ENCODE measurements at regions not wholly inside any gene's neighbourhood (a gene's known extent, or its start where the extent isn't known, plus 50 kb on each side); places are given as distances from the start of the nearest gene placed in this dataset.

DNA sequence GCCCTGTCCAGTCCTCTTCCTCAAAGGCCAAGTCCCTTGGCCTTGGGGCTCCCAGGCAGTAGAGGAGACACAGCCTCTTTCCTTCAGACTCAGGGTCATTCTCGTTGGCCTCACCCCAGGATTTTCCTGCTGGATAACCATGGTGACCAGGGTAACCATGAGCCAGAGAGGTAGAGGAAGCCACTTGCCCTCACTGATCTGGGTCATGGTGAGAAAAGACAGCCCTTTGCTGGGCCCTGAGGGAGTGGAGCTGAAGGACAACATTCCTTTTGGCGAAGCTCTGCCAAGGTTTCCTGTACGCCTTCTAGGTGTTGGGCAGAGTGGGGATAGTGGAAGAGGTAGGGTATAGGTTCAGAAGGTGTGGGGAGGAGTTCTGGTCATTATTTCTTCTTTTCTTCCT, 53.1 kb upstream of the WNT4 start:
- no peaks in the 10 kb centered on the region for H3K9me3 ChIP-seq (ENCODE audit: low read length)
- no peak overlapping the region for H3K9ac ChIP-seq (ENCODE audit: low read length)
- no peaks in the 10 kb centered on the region for H3K79me2 ChIP-seq (ENCODE audit: low read length)
- no peak overlapping the region for H3K4me3 ChIP-seq (ENCODE audit: low read length)
- no peak overlapping the region for H2AFZ ChIP-seq (ENCODE audit: low read length)
- H3K9me2 ChIP-seq (replicated peaks; ENCODE audit: insufficient read depth, low read length): no peaks in the 10 kb centered on the region
- no peak overlapping the region for H3K27ac ChIP-seq (ENCODE audit: low read length)
- DNase-seq: no peak
- no peaks in the 10 kb centered on the region for H3K4me1 ChIP-seq (ENCODE audit: low read length)
- H4K20me1 ChIP-seq (ENCODE audit: insufficient read depth, low read depth, low read length): no peaks in the 10 kb centered on the region
- no peaks in the 10 kb centered on the region for H3K36me3 ChIP-seq (ENCODE audit: insufficient read depth, low read length)
- H3K4me2 ChIP-seq (ENCODE audit: low read depth, low read length, poor library complexity, severe bottlenecking): no peak overlapping the region
- H3K27me3 ChIP-seq (ENCODE audit: low read length): no peaks in the 10 kb centered on the region

DNA sequence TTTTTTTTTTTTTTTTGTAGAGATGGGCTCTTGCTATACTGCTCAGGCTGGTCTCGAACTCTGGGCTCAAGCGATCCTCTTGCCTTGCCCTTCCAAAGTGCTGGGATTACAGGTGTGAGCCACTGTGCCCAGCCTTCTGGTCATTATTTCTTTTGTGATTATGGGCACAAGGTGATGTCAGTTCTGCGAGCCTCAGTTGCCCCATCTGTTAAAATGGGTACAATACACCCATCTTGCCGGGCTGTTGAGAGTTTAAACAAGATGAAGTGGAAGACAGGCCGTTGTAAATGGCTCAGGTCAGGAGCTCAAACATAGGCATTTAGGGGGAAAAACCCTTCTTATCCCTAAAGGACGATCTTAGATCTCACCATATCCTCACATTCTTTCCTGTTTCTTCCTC, 53.7 kb upstream of the WNT4 start:
- Histone ChIP-seq H3K4me1 (ENCODE audit: low read length) (no peaks in the 10 kb centered on the region), H3K9me2 (replicated peaks; ENCODE audit: insufficient read depth, low read length) (no peaks in the 10 kb centered on the region), H3K27me3 (ENCODE audit: low read length) (no peaks in the 10 kb centered on the region), H3K9me3 (ENCODE audit: low read length) (no peaks in the 10 kb centered on the region), H2AFZ (ENCODE audit: low read length) (no peak overlapping the region), H3K36me3 (ENCODE audit: insufficient read depth, low read length) (no peaks in the 10 kb centered on the region), H3K27ac (ENCODE audit: low read length) (no peak overlapping the region), H3K9ac (ENCODE audit: low read length) (no peak overlapping the region), H3K4me2 (ENCODE audit: low read depth, low read length, poor library complexity, severe bottlenecking) (no peak overlapping the region), H3K79me2 (ENCODE audit: low read length) (no peaks in the 10 kb centered on the region), H3K4me3 (ENCODE audit: low read length) (no peak overlapping the region), H4K20me1 (ENCODE audit: insufficient read depth, low read depth, low read length) (no peaks in the 10 kb centered on the region)
- no peak for DNase-seq

DNA sequence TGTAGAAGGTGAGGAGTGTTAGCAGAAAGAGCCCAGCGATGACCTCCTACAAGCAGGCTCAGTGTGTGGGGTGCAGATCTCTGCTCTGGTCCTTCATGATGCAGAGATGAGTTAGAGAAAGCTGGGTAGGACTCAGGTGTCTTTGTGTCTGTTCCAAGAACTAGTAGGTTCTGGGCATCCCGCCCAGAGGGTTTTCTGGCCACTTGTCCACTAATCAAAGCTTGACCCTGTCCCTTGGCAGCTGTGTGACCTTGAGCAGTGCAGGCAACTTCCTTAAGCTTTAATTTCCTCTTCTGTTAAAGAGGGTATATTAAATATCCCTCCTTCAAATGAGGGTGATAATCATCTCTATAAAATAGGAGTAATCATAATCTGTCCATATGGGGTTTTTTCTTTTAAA, 54.7 kb upstream of the WNT4 start:
- Histone ChIP-seq H3K27ac (ENCODE audit: low read length) (no peak overlapping the region), H3K27me3 (ENCODE audit: low read length) (no peaks in the 10 kb centered on the region), H4K20me1 (ENCODE audit: insufficient read depth, low read depth, low read length) (no peaks in the 10 kb centered on the region), H3K79me2 (ENCODE audit: low read length) (no peaks in the 10 kb centered on the region), H3K36me3 (ENCODE audit: insufficient read depth, low read length) (no peaks in the 10 kb centered on the region), H2AFZ (ENCODE audit: low read length) (no peak overlapping the region), H3K9me3 (ENCODE audit: low read length) (no peaks in the 10 kb centered on the region), H3K4me3 (ENCODE audit: low read length) (no peak overlapping the region), H3K4me2 (ENCODE audit: low read depth, low read length, poor library complexity, severe bottlenecking) (no peak overlapping the region), H3K9ac (ENCODE audit: low read length) (no peak overlapping the region), H3K9me2 (replicated peaks; ENCODE audit: insufficient read depth, low read length) (no peaks in the 10 kb centered on the region), H3K4me1 (ENCODE audit: low read length) (no peaks in the 10 kb centered on the region)
- no peak for DNase-seq

DNA sequence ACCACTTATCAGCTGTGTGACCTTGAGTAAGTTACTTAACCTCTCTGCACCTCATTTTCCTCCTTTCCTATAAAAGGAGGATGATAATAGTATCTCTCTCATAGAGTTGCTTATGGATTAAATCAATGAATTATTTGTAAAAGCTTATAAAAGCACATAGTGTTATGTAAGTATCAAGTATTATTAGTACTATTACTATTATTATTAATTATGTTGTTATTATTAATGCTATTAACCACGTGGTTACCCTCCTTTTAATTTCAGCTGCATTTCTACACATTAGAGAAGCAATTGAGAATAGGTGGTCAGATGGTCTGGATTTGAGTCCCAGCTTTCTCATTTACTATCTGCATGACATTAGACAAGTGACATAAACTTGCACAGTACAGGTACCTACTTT, 58.1 kb upstream of the WNT4 start:
- no peak overlapping the region for H3K4me2 ChIP-seq (ENCODE audit: low read depth, low read length, poor library complexity, severe bottlenecking)
- no peak overlapping the region for H3K9ac ChIP-seq (ENCODE audit: low read length)
- H3K4me1 ChIP-seq (ENCODE audit: low read length): no peaks in the 10 kb centered on the region
- no peaks in the 10 kb centered on the region for H3K9me3 ChIP-seq (ENCODE audit: low read length)
- no peaks in the 10 kb centered on the region for H3K9me2 ChIP-seq (replicated peaks; ENCODE audit: insufficient read depth, low read length)
- no peak overlapping the region for H3K4me3 ChIP-seq (ENCODE audit: low read length)
- no peaks in the 10 kb centered on the region for H4K20me1 ChIP-seq (ENCODE audit: insufficient read depth, low read depth, low read length)
- no peak for DNase-seq
- no peaks in the 10 kb centered on the region for H3K36me3 ChIP-seq (ENCODE audit: insufficient read depth, low read length)
- H3K79me2 ChIP-seq (ENCODE audit: low read length): no peaks in the 10 kb centered on the region
- no peak overlapping the region for H2AFZ ChIP-seq (ENCODE audit: low read length)
- H3K27ac ChIP-seq (ENCODE audit: low read length): no peak overlapping the region
- no peaks in the 10 kb centered on the region for H3K27me3 ChIP-seq (ENCODE audit: low read length)

DNA sequence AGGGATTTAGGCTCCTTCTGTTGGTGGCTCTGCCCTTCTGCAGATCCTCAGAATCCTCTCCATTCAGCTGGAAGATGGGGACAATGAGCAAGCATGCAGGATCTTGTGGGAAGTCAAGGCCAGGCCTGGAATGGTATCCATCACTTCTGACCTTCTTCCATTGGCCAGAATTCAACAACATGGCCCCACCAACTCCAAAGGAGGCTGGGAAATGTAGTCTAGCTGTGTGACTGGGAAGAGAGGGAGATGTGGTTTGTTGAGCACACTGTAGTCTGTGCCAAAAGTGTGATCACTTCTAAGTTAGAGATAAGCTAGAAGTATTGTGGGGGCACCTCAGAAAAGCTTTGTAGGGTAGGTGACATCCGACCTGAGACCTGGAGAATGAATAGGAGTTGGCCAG, 60.4 kb upstream of the WNT4 start:
- Histone ChIP-seq H4K20me1 (ENCODE audit: insufficient read depth, low read depth, low read length) (no peaks in the 10 kb centered on the region), H2AFZ (ENCODE audit: low read length) (no peak overlapping the region), H3K4me1 (ENCODE audit: low read length) (no peaks in the 10 kb centered on the region), H3K4me2 (ENCODE audit: low read depth, low read length, poor library complexity, severe bottlenecking) (no peak overlapping the region), H3K27ac (ENCODE audit: low read length) (no peak overlapping the region), H3K9me3 (ENCODE audit: low read length) (no peaks in the 10 kb centered on the region), H3K9me2 (replicated peaks; ENCODE audit: insufficient read depth, low read length) (no peaks in the 10 kb centered on the region), H3K79me2 (ENCODE audit: low read length) (no peaks in the 10 kb centered on the region), H3K4me3 (ENCODE audit: low read length) (no peak overlapping the region), H3K27me3 (ENCODE audit: low read length) (no peaks in the 10 kb centered on the region), H3K36me3 (ENCODE audit: insufficient read depth, low read length) (no peaks in the 10 kb centered on the region), H3K9ac (ENCODE audit: low read length) (no peak overlapping the region)
- no peak for DNase-seq

DNA sequence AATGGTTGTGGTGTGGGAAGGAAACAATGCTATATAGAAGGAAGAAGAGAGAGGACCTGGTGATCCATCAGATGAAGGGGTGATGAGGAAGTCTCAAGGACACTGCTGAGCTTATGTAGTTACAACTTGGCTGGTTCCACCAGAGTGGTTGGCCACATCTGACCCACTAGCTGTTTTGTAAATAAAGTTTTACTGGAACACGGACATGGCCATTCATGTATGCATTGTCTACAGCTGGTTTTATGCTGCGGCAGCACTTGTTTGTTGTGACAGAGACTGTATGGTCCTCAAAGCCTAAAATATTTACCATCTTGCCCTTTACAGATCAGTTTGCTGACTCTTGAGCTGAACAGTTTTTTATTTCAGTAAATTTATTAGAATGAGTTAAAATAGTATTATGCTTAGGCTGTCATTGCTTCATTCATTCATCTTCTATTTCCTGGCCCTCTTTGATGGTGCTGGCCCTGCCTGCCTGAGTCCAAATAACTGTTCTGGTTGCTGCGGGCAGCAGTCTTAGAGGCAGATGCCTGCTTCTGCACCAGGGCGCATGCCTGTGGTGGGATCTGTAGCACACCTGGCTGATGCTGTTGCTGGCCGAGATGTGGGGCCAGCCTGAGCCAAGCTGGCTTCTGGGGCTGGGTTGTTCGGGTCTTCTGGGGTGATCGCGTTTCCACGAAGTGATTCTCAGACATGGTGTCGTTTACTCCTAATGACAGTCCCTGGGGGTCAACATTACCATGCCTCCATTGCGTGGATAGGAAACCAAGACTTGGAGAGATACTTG, 61.4 kb upstream of the WNT4 start:
- Histone ChIP-seq H3K4me3 (ENCODE audit: low read length) (no peak overlapping the region), H3K4me1 (ENCODE audit: low read length) (no peaks in the 10 kb centered on the region), H3K79me2 (ENCODE audit: low read length) (no peaks in the 10 kb centered on the region), H3K9ac (ENCODE audit: low read length) (no peak overlapping the region), H3K36me3 (ENCODE audit: insufficient read depth, low read length) (no peaks in the 10 kb centered on the region), H4K20me1 (ENCODE audit: insufficient read depth, low read depth, low read length) (no peaks in the 10 kb centered on the region), H3K9me3 (ENCODE audit: low read length) (no peaks in the 10 kb centered on the region), H3K27ac (ENCODE audit: low read length) (no peak overlapping the region), H3K9me2 (replicated peaks; ENCODE audit: insufficient read depth, low read length) (no peaks in the 10 kb centered on the region), H3K4me2 (ENCODE audit: low read depth, low read length, poor library complexity, severe bottlenecking) (no peak overlapping the region), H2AFZ (ENCODE audit: low read length) (no peak overlapping the region), H3K27me3 (ENCODE audit: low read length) (no peaks in the 10 kb centered on the region)
- DNase-seq: no peak

DNA sequence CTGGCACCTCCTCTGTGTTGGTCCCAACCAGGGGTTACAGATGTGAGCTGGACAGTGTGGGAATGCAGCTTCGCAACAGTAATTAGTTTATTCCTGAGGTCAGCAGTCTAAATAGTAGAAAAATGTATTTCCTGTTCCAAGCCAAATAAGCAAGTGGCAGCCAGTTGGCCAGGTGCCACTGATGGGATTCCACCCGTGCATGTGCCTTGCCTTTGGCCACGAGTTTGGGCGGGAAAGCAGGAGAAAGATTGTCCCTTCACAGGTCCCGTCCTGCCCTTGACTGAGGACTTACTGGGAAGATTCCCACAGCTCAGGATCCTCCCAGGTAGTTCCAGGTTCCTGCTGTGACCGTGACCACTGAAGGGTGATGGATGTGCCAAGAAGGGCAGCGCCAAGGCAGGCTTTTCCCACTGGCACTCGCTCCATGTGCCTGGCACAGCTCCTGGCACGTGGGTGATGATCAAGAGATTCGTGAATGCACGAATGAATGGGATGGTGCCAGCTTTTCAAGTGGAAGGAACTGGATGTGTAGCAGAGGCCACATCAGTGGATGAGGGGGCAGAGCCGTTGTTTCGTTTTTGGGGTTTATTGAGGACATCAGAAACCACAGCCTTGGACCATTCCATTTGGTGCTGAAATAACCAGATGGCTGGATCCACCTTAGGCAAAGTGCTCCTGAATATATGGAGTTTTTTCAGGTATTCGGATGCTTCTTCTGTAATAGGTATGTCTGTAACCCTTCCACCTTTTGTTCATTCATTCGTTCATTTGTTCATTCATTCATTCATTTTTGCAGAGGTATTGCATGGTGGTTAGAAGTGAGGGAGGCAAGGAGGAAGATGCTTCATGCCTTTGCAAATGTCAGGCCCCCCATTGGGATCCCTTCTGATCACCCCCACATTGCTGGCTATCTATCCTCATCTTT, 62.4 kb upstream of the WNT4 start:
- H3K79me2 ChIP-seq (ENCODE audit: low read length): no peaks in the 10 kb centered on the region
- H3K4me2 ChIP-seq (ENCODE audit: low read depth, low read length, poor library complexity, severe bottlenecking): no peak overlapping the region
- no peaks in the 10 kb centered on the region for H3K27me3 ChIP-seq (ENCODE audit: low read length)
- H3K4me1 ChIP-seq (ENCODE audit: low read length): no peaks in the 10 kb centered on the region
- no peak overlapping the region for H2AFZ ChIP-seq (ENCODE audit: low read length)
- H3K27ac ChIP-seq (ENCODE audit: low read length): no peak overlapping the region
- H3K36me3 ChIP-seq (ENCODE audit: insufficient read depth, low read length): no peaks in the 10 kb centered on the region
- H4K20me1 ChIP-seq (ENCODE audit: insufficient read depth, low read depth, low read length): no peaks in the 10 kb centered on the region
- no peaks in the 10 kb centered on the region for H3K9me2 ChIP-seq (replicated peaks; ENCODE audit: insufficient read depth, low read length)
- no peak for DNase-seq
- H3K4me3 ChIP-seq (ENCODE audit: low read length): no peak overlapping the region
- H3K9me3 ChIP-seq (ENCODE audit: low read length): no peaks in the 10 kb centered on the region
- no peak overlapping the region for H3K9ac ChIP-seq (ENCODE audit: low read length)

DNA sequence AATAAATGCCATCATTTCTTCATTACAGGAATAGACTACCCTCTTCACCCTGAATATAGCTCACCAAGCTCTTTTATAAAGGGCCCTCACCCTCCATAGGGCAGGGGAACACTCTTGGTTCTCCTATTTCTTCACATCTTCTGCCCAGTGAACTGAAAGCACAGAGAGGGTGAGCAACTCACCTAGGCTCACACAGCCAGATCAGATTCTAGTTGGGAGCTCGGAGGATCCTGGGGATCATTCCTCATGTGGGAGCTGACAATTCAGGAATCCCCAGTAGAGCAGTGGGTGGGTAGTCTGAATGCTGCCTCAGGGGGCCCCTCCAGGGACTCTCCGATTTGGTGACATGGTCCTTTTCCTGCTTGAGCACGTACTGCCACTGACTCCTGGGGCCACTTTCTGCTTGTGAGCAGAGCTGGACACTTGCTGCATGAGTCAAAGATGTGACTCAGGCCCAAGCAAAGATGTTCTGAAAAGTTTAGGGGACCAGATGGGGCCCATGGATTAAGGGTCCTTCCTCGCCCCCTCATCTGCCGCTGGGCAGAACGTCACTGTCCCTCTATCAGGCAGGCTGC, 63.7 kb upstream of the WNT4 start:
- no peak overlapping the region for H2AFZ ChIP-seq (ENCODE audit: low read length)
- no peak overlapping the region for H3K4me3 ChIP-seq (ENCODE audit: low read length)
- H3K79me2 ChIP-seq (ENCODE audit: low read length): no peaks in the 10 kb centered on the region
- H3K4me2 ChIP-seq (ENCODE audit: low read depth, low read length, poor library complexity, severe bottlenecking): no peak overlapping the region
- H3K27me3 ChIP-seq (ENCODE audit: low read length): no peaks in the 10 kb centered on the region
- H4K20me1 ChIP-seq (ENCODE audit: insufficient read depth, low read depth, low read length): no peaks in the 10 kb centered on the region
- H3K9me2 ChIP-seq (replicated peaks; ENCODE audit: insufficient read depth, low read length): no peaks in the 10 kb centered on the region
- no peaks in the 10 kb centered on the region for H3K36me3 ChIP-seq (ENCODE audit: insufficient read depth, low read length)
- no peaks in the 10 kb centered on the region for H3K9me3 ChIP-seq (ENCODE audit: low read length)
- H3K4me1 ChIP-seq (ENCODE audit: low read length): no peaks in the 10 kb centered on the region
- no peak overlapping the region for H3K9ac ChIP-seq (ENCODE audit: low read length)
- no peak for DNase-seq
- no peak overlapping the region for H3K27ac ChIP-seq (ENCODE audit: low read length)
